ENCODE measurements at regions not wholly inside any gene's neighbourhood (a gene's known extent, or its start where the extent isn't known, plus 50 kb on each side); places are given as distances from the start of the nearest gene placed in this dataset.

GRCh38 chr21:16419188-16419921 lies 689.6 kb downstream of the USP25 start:
- TF ChIP-seq POLR2AphosphoS5 (IDR thresholded peaks at IDR 0.05; ENCODE audit: low read depth) = no peak
- TF ChIP-seq CTCF (conservative IDR thresholded peaks at IDR 0.05; ENCODE audit: low read depth in 2 of 2) = no peak
- TF ChIP-seq REST (IDR thresholded peaks at IDR 0.05; ENCODE audit: unreplicated experiment) = no peak
- TF ChIP-seq EZH2 (IDR thresholded peaks at IDR 0.05; ENCODE audit: low read depth, unreplicated experiment) = no peak
- TF ChIP-seq JUNB (IDR thresholded peaks at IDR 0.05; ENCODE audit: unreplicated experiment) = no peak
- no peak for TF ChIP-seq EZH2phosphoT487 (IDR thresholded peaks at IDR 0.05; ENCODE audit: unreplicated experiment)
- no peak for TF ChIP-seq CREB1 (CRISPR knock-in tag; IDR thresholded peaks at IDR 0.05; ENCODE audit: low read depth)

Measured in GM23338 (cell line).